NCI-H748 (cell line): ENCODE measurements at regions not wholly inside any gene's neighbourhood (a gene's known extent, or its start where the extent isn't known, plus 50 kb on each side); places are given as distances from the start of the nearest gene placed in this dataset.

Experiments
- DNase-seq: peaks from one replicate; lab custom pipeline; 2025; ENCODE audit not compliant: unreplicated experiment; lab: John Stamatoyannopoulos, UW

GRCh38 chrX:30414144-30414543 lies 105.0 kb upstream of the NR0B1 start:
- peak; percentile 26 for DNase-seq

GRCh38 chrX:30402366-30402765 lies 93.2 kb upstream of the NR0B1 start:
- no peak for DNase-seq

- no peak for DNase-seq
These were observed 79.1 kb upstream of the NR0B1 start for GRCh38 chrX:30388325-30388724.

- DNase-seq = no peak
These were observed 64.8 kb upstream of the NR0B1 start for GRCh38 chrX:30373951-30374350.

GRCh38 chrX:30373479-30373878 lies 64.3 kb upstream of the NR0B1 start:
- no peak for DNase-seq

GRCh38 chrX:30364229-30364628 lies 55.0 kb upstream of the NR0B1 start:
- DNase-seq = peak; percentile 94
